Renal cortex interstitium (tissue), 11 donors: ENCODE measurements at regions not wholly inside any gene's neighbourhood (a gene's known extent, or its start where the extent isn't known, plus 50 kb on each side); places are given as distances from the start of the nearest gene placed in this dataset.

Experiments used
- DNase-seq, 11 donors: peaks; one replicate each; pipeline ENCODE4 v3.0.0-alpha.2; 2013; ENCODE audit warnings: low read depth in 9 of 11, low spot score in 4 of 11; ENCODE audit errors: extremely low read depth in 1 of 11

- DNase-seq = no peak
Measured at GRCh38 chr1:67578397-67579020, 106.5 kb upstream of the GADD45A start.

GRCh38 chr1:67579623-67580394 lies 105.2 kb upstream of the GADD45A start:
- DNase-seq = no peak

DNA sequence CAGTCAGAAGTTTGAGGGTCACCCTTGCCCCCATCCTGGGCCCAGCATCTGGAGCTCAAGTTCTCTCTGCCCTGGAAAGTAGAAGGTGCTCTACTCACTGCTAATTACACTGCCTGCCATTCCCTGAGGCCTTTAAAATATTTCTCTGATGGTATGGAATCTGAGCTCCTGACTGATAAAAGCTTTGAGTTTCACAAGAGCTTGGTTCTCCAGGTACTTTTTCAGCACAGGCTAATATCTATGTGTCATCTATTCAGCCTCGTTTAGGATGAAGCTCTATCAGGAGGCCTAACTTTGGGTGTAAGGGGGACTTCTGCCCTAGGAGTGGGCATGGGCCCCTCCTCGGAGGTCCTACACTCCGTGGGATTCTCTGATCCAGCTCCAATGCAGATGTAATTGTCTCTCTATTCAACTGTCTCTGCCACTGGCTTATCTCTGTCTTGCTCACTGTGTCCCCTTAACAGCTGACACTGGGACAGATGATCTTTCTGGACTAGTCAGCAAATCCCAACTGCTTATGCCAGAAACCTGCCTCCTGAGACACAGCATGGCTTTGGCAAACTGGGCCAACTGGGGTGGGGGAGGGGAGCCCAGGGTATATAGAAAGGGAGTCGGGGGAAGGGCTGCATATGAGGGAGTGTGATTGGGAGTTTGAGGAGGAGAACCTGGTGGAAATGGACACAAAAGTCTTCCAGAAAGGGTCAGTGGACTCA lies 104.2 kb upstream of the GADD45A start:
- no peak for DNase-seq

DNA sequence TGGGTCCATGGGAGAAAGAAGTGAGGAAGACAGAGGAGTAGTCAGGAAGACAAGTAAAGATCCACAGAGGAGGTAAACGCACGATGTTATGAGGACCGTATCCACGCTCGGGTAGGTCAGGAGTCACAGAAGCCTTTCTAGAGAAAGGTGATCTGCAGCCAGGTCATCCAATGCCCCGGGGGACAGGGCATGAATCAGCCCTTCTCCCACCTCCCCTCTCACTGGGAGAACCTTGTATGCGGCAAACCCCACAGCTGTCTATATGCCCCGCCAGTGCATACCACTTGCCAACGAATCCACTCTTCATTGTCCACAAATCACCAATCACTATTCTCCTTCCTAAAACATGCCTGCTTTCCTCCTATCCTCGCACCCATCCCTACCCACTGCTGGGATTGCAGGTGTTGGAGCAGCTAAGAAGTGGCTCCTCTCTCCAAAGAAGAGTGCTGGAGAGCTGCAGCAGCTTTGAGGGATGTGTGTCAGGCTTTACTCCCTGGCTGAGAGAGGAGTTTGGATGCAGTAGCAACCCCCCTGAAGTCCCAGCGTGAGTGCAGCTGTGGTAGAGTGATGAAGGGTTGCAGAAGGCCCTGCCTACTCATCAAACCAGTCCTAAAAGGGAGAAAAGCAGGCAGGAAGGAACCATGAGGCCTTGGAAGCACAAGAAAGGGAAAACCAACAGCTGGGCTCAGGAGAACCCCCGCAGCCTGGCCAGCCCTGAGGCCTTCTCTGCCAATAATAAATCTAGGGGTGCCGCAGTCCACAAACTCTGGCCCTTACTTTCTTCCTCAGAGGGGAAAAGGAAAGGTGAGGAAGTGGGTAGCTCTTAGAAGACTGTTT lies 102.2 kb upstream of the GADD45A start:
- DNase-seq = no peak

DNA sequence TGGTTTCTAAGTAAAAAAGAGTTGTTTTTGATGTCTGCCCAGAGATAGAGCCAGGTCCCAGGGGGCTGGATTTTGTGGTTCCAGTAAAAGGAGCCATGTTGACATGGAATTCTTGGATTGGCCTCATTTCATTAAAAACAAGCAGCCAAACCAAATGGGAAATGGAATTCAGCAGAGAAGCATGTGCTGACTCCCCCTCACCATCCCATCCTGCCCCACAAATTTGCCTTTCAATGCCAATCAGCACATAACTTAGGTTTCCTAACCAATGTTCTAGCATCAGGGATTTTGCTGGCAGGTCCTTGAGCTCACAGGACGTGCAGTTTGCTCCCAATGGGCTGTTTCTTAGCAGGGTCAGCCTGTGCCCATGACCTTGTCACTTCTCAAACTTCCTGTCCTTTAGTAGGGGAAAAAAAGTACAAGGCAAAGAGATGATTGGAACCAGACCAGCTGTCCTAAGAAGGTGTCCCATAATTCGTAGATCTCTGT lies 101.5 kb upstream of the GADD45A start:
- DNase-seq = no peak

DNA sequence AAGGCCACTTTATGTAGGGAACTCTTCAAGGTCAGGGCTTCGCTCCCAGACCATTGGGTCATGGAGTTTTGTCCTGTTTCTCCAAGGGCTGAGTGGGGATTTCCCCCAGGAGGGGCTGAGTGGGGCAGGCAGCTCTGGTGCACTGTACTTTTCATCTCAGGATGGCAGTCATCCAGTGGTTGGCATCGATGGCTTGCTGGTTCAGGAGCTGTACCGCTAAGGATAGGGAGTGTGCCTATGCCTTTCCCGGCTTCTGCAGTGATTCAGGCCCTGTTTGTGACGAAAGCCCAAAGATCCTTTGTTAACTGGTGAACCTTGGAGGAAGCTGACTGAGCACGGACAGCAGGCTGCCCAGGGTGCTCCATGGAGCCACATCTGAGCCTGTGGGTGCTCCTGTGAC lies 100.1 kb upstream of the GADD45A start:
- DNase-seq = no peak

DNA sequence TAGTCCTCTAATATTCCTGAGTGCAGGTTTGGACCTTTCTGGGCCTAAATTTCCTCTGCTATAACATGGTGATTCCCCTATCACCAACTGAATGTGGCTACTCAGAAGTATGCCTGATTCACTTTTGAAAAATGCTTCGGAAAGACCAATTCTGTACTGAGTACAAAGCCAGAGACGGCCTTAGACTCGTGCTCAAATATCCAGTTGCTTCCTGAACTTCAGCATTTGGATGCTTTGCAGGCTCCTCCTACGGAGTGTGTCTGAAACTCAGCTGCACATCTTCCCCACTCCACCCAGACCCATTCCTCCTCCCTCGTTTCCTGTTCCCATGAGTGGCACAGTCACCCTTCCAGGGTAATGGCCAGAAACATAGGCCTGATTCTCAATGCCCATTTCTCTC lies 98.4 kb upstream of the GADD45A start:
- no peak for DNase-seq

GRCh38 chr1:67588178-67588855 lies 96.7 kb upstream of the GADD45A start:
- no peak for DNase-seq

- no peak for DNase-seq
Measured at GRCh38 chr1:67589519-67590233, 95.3 kb upstream of the GADD45A start.

DNA sequence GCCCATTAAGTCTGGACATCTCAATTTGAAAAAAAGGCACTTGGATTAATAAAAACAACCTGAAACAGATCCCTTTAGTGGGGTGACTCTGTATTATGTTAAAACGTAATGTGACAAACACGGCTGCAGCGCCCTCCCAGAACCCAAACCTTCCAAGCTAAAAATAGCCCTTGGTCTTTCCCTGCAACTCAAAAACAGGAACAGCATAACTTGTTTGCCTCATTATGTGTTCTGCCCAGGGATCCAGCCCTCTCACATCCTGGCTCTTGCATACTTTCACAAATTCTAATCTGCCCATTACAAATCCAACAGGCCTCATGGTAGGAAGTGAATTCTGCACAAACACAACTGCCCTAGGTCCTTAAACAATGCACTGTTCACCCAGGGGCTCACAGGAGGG lies 94.7 kb upstream of the GADD45A start:
- DNase-seq = no peak

GRCh38 chr1:67594764-67595163 lies 90.2 kb upstream of the GADD45A start:
- DNase-seq = no peak

GRCh38 chr1:67596674-67597073 lies 88.3 kb upstream of the GADD45A start:
- DNase-seq = no peak

DNA sequence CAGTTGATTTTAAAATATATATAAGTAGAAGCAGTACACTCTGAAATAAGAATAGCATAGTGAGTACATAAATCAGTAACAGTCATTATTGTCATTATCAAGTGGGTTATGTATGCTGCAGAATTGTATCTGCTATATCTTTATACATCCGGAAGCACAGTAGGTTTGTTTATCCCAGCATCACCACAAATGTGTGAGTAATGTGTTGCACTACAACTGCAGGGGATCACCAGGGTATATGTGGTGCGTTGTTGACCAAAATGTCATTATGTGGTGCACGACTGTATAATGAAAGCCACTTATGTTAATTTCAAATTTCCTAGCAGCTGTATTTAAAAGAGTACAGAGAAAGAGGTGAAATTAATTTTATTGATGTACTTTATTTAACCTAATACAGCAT lies 87.7 kb upstream of the GADD45A start:
- no peak for DNase-seq

DNA sequence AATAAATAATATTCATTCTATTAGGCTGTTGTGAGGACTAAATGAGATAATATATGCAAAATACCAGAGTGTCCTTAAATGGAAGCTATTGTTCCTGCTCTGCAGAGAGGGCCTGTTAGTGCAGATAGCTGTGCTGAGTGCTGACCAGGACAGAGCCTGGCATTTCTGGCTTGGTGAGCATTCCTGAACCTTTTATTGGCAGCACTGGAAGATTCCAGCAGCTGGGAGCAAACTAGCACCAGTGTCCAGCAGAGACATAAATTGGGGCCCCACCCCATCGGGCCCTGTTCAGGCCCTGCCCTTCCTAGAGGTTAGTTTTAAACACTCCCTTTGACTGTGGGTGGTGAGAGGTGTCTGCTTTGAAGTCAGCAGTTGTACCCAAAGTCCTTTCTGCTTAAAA lies 85.9 kb upstream of the GADD45A start:
- DNase-seq = no peak

DNA sequence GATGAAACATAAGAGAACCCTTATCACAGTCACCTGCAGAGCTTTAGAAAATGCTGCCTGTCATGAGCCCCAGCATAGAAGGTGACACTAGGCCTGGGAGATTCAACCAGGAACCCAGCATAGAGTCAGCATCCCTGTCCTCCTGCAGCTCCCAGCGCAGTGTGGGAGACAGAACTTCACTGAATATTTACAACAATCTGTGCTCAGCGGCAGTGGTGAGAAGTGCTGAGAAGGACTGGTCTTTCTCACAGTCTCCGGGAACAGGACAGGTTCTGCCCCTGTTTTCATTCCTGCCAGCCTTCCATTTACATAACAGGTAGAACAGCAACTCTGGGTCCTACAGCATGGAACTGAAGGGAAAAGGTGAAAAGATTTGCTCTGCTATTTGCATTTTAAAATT lies 83.5 kb upstream of the GADD45A start:
- DNase-seq = no peak

GRCh38 chr1:67601955-67602354 lies 83.0 kb upstream of the GADD45A start:
- DNase-seq = no peak

- DNase-seq = no peak
Measured at GRCh38 chr1:67604778-67605177, 80.2 kb upstream of the GADD45A start.

DNA sequence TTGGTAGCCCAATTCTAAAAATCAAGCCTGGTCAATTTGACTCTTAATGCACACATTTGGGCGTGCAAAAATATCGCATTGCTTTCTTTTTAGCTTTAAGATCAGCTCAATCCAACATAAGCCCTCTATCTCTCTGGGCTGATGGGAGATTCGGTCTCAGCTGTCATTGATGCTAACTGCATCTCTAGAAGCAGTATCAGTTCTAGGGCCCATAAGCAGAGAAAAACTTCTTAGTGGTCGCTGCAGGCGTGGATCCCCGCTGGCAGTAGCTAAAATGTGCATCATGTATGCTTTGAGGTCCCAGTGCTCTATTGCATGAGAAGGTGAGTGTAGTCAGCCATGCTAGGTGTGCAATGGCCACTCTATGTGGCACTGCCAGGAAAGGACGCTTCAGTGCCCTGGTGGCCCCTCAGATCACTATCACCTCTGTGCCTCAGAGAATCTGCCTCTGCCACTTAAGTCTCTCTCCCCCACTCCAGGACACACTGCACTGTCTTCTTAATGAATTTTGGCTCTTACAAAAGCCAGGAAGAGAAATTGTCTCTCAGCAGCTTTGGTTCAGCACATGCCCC lies 79.7 kb upstream of the GADD45A start:
- no peak for DNase-seq
